K562 (cell line): ENCODE measurements at regions not wholly inside any gene's neighbourhood (a gene's known extent, or its start where the extent isn't known, plus 50 kb on each side); places are given as distances from the start of the nearest gene placed in this dataset.
A peak's percentile ranks its signal among the peaks of the same experiment; 100 is the strongest.

Experiments used
- ATAC-seq: fragments of 200-7000 bp; cut with Tn5 transposase; 3 replicates; pipeline ENCODE4 v1.9.1; 2020; ENCODE audit warnings: moderate library complexity
- BruUV-seq: library from RNA; stranded (reverse); fragments of 400-500 nt; replicated peaks from 2 replicates; lab custom pipeline; 2021; lab: Mats Ljungman, UMichigan
- CTCF ChIA-PET: fragments of 300-600 bp; formaldehyde crosslinking; extraction: SDS; loops from one replicate; lab custom pipeline; 2021; ENCODE audit warnings: low intra/inter-chr PET ratio; lab: Yijun Ruan, JAX
- POLR2A ChIA-PET: fragments of 300-600, 350-650 bp; sonication (Branson Sonifier 250); formaldehyde crosslinking; extraction: SDS; loops from one replicate; lab custom pipeline; 2021; ENCODE audit warnings: antibody characterized with exemption, inconsistent platforms; lab: Yijun Ruan, JAX
- DNase-seq, 4 experiments: peaks; one replicate each; pipeline versions ENCODE4 v3.0.0 to v3.0.0-alpha.2; 2011 to 2018; ENCODE audit warnings: low spot score in 3 of 4, mixed read lengths in 3 of 4; ENCODE audit errors: extremely low read depth in 1 of 4
- FAIRE-seq: peaks from 2 replicates; lab custom pipeline; 2011; peaks lifted over from hg19 to GRCh38; lab: Jason Lieb, UNC
- H2AFZ ChIP-seq: 2 replicates; pipeline ENCODE4 v1.6.0; 2011; ENCODE audit warnings: low read depth, low read length, control low read depth, inconsistent platforms
- H3K27ac ChIP-seq: fragments of 200-600 bp; 3 replicates; pipeline ENCODE4 v1.8.0; 2011; ENCODE audit warnings: low read depth, mild to moderate bottlenecking, control low read depth, inconsistent platforms, low read length, moderate library complexity, mixed read lengths; ENCODE audit errors: extremely low read depth
- H3K27me3 ChIP-seq, 2 experiments: fragments of 300-600 bp in 1 of 2; 2 replicates in 1 of 2; 3 replicates in 1 of 2; pipeline versions ENCODE4 v1.6.0 to v1.8.0; 2011; ENCODE audit warnings: inconsistent platforms in 2 of 2, low read length in 2 of 2, mild to moderate bottlenecking in 1 of 2, mixed read lengths in 1 of 2, moderate library complexity in 1 of 2; ENCODE audit not compliant: control insufficient read depth in 2 of 2, insufficient read depth in 2 of 2
- H3K36me3 ChIP-seq: fragments of 300-600 bp; 3 replicates; pipeline ENCODE4 v1.8.0; 2011; ENCODE audit warnings: mild to moderate bottlenecking, low read length, inconsistent platforms; ENCODE audit not compliant: control insufficient read depth, insufficient read depth
- H3K4me1 ChIP-seq, 2 experiments: fragments of 200-600 bp in 1 of 2; replicated peaks in 1 of 2; 2 replicates in 1 of 2; 3 replicates in 1 of 2; pipeline versions ENCODE4 v1.5.1 to v1.8.0; 2011; ENCODE audit warnings: inconsistent platforms in 2 of 2, low read length in 2 of 2, mild to moderate bottlenecking in 1 of 2, mixed read lengths in 1 of 2, moderate library complexity in 1 of 2; ENCODE audit not compliant: control insufficient read depth in 2 of 2, insufficient read depth in 2 of 2
- H3K4me2 ChIP-seq: 2 replicates; pipeline ENCODE4 v1.6.1; 2011; ENCODE audit warnings: low read length, control low read depth, inconsistent platforms, mixed read lengths; ENCODE audit not compliant: insufficient read depth
- H3K4me3 ChIP-seq: fragments of 200-600 bp; sonication (generic), shearing (Covaris generic); 2 replicates; pipeline ENCODE4 v1.5.1; 2016; ENCODE audit warnings: control low read depth, inconsistent platforms
- H3K79me2 ChIP-seq: fragments of 200-600 bp; 3 replicates; pipeline ENCODE4 v1.8.0; 2011; ENCODE audit warnings: low read length, inconsistent platforms; ENCODE audit not compliant: control insufficient read depth, insufficient read depth
- H3K9ac ChIP-seq, 2 experiments: 2 replicates each; pipeline versions ENCODE4 v1.6.0 to v1.6.1; 2011; ENCODE audit warnings: low read depth in 2 of 2, low read length in 2 of 2, control low read depth in 1 of 2, inconsistent platforms in 1 of 2, mild to moderate bottlenecking in 1 of 2, mixed read lengths in 1 of 2; ENCODE audit not compliant: insufficient read depth in 1 of 2
- H3K9me1 ChIP-seq: one replicate; pipeline ENCODE4 v1.6.0; 2011; ENCODE audit warnings: inconsistent platforms, mild to moderate bottlenecking, low read length, moderate library complexity; ENCODE audit not compliant: control insufficient read depth, insufficient read depth
- H3K9me3 ChIP-seq: replicated peaks from 2 replicates; pipeline ENCODE4 v1.5.1; 2011; ENCODE audit warnings: low read depth, low read length, inconsistent platforms; ENCODE audit not compliant: control insufficient read depth, insufficient read depth
- H4K20me1 ChIP-seq: replicated peaks from 2 replicates; pipeline ENCODE4 v1.6.1; 2011; ENCODE audit warnings: low read length, inconsistent platforms, mixed read lengths; ENCODE audit not compliant: control insufficient read depth, insufficient read depth
- CTCF ChIP-seq, 3 experiments: IDR thresholded peaks in 2 of 3; conservative IDR thresholded peaks in 1 of 3; 2 replicates each; pipeline ENCODE4 v1.5.1; 2011 to 2012; ENCODE audit warnings: low read length in 3 of 3, mild to moderate bottlenecking in 3 of 3, control low read depth in 2 of 3, improper control_type of control experiment in 1 of 3, inconsistent platforms in 1 of 3, low read depth in 1 of 3, mixed read lengths in 1 of 3, moderate library complexity in 1 of 3; ENCODE audit not compliant: insufficient read depth in 2 of 3
- NFIC ChIP-seq: fragments of 450-650 bp; IDR thresholded peaks from 2 replicates; pipeline ENCODE4 v1.6.1; 2017; ENCODE audit warnings: mild to moderate bottlenecking, inconsistent platforms
- NFIX ChIP-seq: fragments of 250-450 bp; sonication (Bioruptor Pico); IDR thresholded peaks from 2 replicates; pipeline ENCODE4 v1.4.0; 2020; ENCODE audit warnings: low read depth, mild to moderate bottlenecking, moderate library complexity
- SMARCA4 ChIP-seq: fragments of 450-650 bp; IDR thresholded peaks from 2 replicates; pipeline ENCODE4 v1.6.1; 2016
- SRSF7 ChIP-seq: fragments of 200-400 bp; formaldehyde crosslinking; optimal IDR thresholded peaks from 2 replicates; pipeline ENCODE3; 2017; ENCODE audit warnings: mild to moderate bottlenecking, low read depth, low read length
- ZC3H8 ChIP-seq: fragments of 450-650 bp; IDR thresholded peaks from 2 replicates; pipeline ENCODE4 v1.6.1; 2017
- ZMIZ1 ChIP-seq, 2 experiments: fragments of 150-350 bp in 1 of 2; IDR thresholded peaks; 2 replicates each; pipeline ENCODE4 v1.6.1; 2012 to 2016; ENCODE audit warnings: low read depth in 2 of 2, low read length in 2 of 2, mild to moderate bottlenecking in 1 of 2, moderate library complexity in 1 of 2
- ZNF354B ChIP-seq: fragments of 250-450 bp; sonication (Bioruptor Pico); IDR thresholded peaks from 2 replicates; pipeline ENCODE4 v1.4.0; 2020
- ZNF41 ChIP-seq: fragments of 250-450 bp; sonication (Bioruptor Pico); conservative IDR thresholded peaks from 2 replicates; pipeline ENCODE4 v1.4.0; 2020; ENCODE audit warnings: mild to moderate bottlenecking
- ZNF639 ChIP-seq, 2 experiments: fragments of 200-800 bp in 1 of 2; sonication (Bioruptor generic) in 1 of 2; sonication (generic) in 1 of 2; formaldehyde crosslinking in 1 of 2; IDR thresholded peaks in 1 of 2; conservative IDR thresholded peaks in 1 of 2; 2 replicates each; pipeline versions ENCODE4 v1.5.0 to v1.6.1; 2016 to 2020; ENCODE audit warnings: missing compliant biosample characterization in 1 of 2, missing genetic modification characterization in 1 of 2, missing genetic modification reagents in 1 of 2
- ZNF785 ChIP-seq: fragments of 250-450 bp; sonication (Bioruptor Pico); IDR thresholded peaks from 2 replicates; pipeline ENCODE4 v1.4.0; 2020; ENCODE audit warnings: mild to moderate bottlenecking
- WGBS: fragments of 100-300 bp; shearing (Covaris generic); methylation state at CpG from one replicate; pipeline ENCODE4 v1.1.6; 2016; ENCODE audit warnings: low coverage, mixed read lengths; ENCODE audit not compliant: insufficient coverage; ENCODE audit errors: missing lambda C conversion rate; 5-methylcytosine and 5-hydroxymethylcytosine counted together
- in situ Hi-C: fragments of 300-500 bp; cut with MboI; formaldehyde crosslinking; loops from 4 replicates; pipeline ENCODE4 v1.15.0; 2018; ENCODE audit warnings: inconsistent platforms, mixed read lengths
- intact Hi-C: fragments of 100-400 bp; cut with micrococcal nuclease; formaldehyde crosslinking; loops from 2 replicates; pipeline ENCODE4 v1.14.2; 2022

- POLR2A ChIA-PET, result no interaction called here
- WGBS, result 4% methylated on average over 8 of the region's 9 CpGs
- Histone ChIP-seq H2AFZ (no peak overlapping the region), H3K27me3 (no peaks in the 10 kb centered on the region; a peak in 2 of 5 replicates), H3K36me3 (no peaks in the 10 kb centered on the region), H3K27ac (no peak overlapping the region), H3K4me1 (no peaks in the 10 kb centered on the region), H3K79me2 (no peaks in the 10 kb centered on the region), H4K20me1 (no peaks in the 10 kb centered on the region), H3K4me3 (no peak overlapping the region), H3K9ac (no peak overlapping the region), H3K9me1 (no peaks in the 10 kb centered on the region), H3K4me2 (no peak overlapping the region), H3K9me3 (no peaks in the 10 kb centered on the region)
- TF ChIP-seq ZNF41 (no peak), ZNF785 (CRISPR knock-in tag) (no peak), ZMIZ1 (IDR thresholded peaks at IDR 0.05; ENCODE audit: low read depth in 2 of 2, low read length in 2 of 2) (no peak), ZNF354B (no peak), NFIX (CRISPR knock-in tag) (peak; percentile 91), ZC3H8 (no peak), SMARCA4 (no peak), SRSF7 (no peak), NFIC (peak; percentile 97), CTCF (IDR thresholded peaks at IDR 0.05 in 2 of 3, conservative IDR thresholded peaks at IDR 0.05 in 1 of 3; ENCODE audit: insufficient read depth in 2 of 3, low read depth in 1 of 3, low read length in 3 of 3) (no peak), ZNF639 (CRISPR knock-in tag; conservative IDR thresholded peaks at IDR 0.05 in 1 of 2, IDR thresholded peaks at IDR 0.05 in 1 of 2) (no peak)
- intact Hi-C loops, result no loop called here
- FAIRE-seq, result no peak
- in situ Hi-C loops, result no loop called here
- no TSS peak for BruUV-seq
- no peak for ATAC-seq
- CTCF ChIA-PET, result interaction anchor here (0.6 kb wide), 1 partner anchor 945 kb away, joined by 3 read pairs; no protein-coding TSS in a partner anchor
- DNase-seq, result no peak
Observed at GRCh38 chr3:107969994-107970819, 120.6 kb downstream of the CD47 start.
